PC-9 (cell line): ENCODE measurements at regions not wholly inside any gene's neighbourhood (a gene's known extent, or its start where the extent isn't known, plus 50 kb on each side); places are given as distances from the start of the nearest gene placed in this dataset.

Experiments
- BruUV-seq: library from RNA; stranded (reverse); fragments of 400-500 nt; replicated peaks from 2 replicates; lab custom pipeline; 2021; lab: Mats Ljungman, UMichigan
- CTCF ChIA-PET: fragments of 300-600 bp; sonication (Branson Sonifier 250); formaldehyde crosslinking; loops from one replicate; lab custom pipeline; 2022; ENCODE audit warnings: antibody characterized with exemption; lab: Charles Lee
- POLR2A ChIA-PET: fragments of 300-600 bp; sonication (Branson Sonifier 250); formaldehyde crosslinking; loops from one replicate; lab custom pipeline; 2022; ENCODE audit warnings: antibody characterized with exemption; ENCODE audit not compliant: unreplicated experiment; lab: Charles Lee
- DNase-seq, 2 experiments: peaks; one replicate each; pipeline versions ENCODE4 v3.0.0 to v3.0.0-alpha.2; 2015 to 2022; ENCODE audit warnings: mixed read lengths in 1 of 2
- H2AFZ ChIP-seq: fragments of 200-600 bp; sonication (generic); 2 replicates; pipeline ENCODE4 v1.8.1; 2017; ENCODE audit warnings: antibody characterized with exemption
- H3F3A ChIP-seq: fragments of 200-600 bp; sonication (generic); 2 replicates; pipeline ENCODE4 v1.8.1; 2017; ENCODE audit warnings: antibody characterized with exemption, mild to moderate bottlenecking, low read depth; ENCODE audit not compliant: insufficient read depth
- H3K27ac ChIP-seq: fragments of 200-600 bp; sonication (generic); 2 replicates; pipeline ENCODE4 v1.6.1; 2016; ENCODE audit warnings: mixed run types
- H3K27me3 ChIP-seq: fragments of 200-600 bp; sonication (generic); 2 replicates; pipeline ENCODE4 v1.6.1; 2016; ENCODE audit warnings: low read depth, mixed run types; ENCODE audit not compliant: insufficient read depth
- H3K36me3 ChIP-seq: fragments of 200-600 bp; sonication (generic); 2 replicates; pipeline ENCODE4 v1.6.1; 2016; ENCODE audit warnings: low read depth, mixed run types
- H3K4me1 ChIP-seq: fragments of 200-600 bp; sonication (generic); replicated peaks from 2 replicates; pipeline ENCODE4 v1.6.1; 2016; ENCODE audit warnings: mixed run types; ENCODE audit not compliant: insufficient read depth
- H3K4me2 ChIP-seq: fragments of 200-600 bp; sonication (generic); 2 replicates; pipeline ENCODE4 v1.6.1; 2017; ENCODE audit warnings: mixed run types
- H3K4me3 ChIP-seq: fragments of 200-600 bp; sonication (generic); 2 replicates; pipeline ENCODE4 v1.6.1; 2016; ENCODE audit warnings: mixed run types
- H3K79me2 ChIP-seq: fragments of 200-600 bp; sonication (generic); 2 replicates; pipeline ENCODE4 v1.6.1; 2017; ENCODE audit warnings: low read depth, mixed run types
- H3K9me2 ChIP-seq: fragments of 200-600 bp; sonication (generic); 2 replicates; pipeline ENCODE4 v1.8.1; 2017; ENCODE audit warnings: mild to moderate bottlenecking; ENCODE audit not compliant: insufficient read depth
- H3K9me3 ChIP-seq: fragments of 200-600 bp; sonication (generic); 2 replicates; pipeline ENCODE4 v1.8.1; 2016; ENCODE audit warnings: low read depth; ENCODE audit not compliant: insufficient read depth
- H4K20me1 ChIP-seq: fragments of 200-600 bp; sonication (generic); 2 replicates; pipeline ENCODE4 v1.8.1; 2017; ENCODE audit not compliant: insufficient read depth
- CTCF ChIP-seq: fragments of 200-600 bp; sonication (generic); conservative IDR thresholded peaks from 2 replicates; pipeline ENCODE4 v1.6.1; 2017; ENCODE audit warnings: mixed run types, antibody characterized with exemption, mild to moderate bottlenecking, moderate library complexity
- EZH2 ChIP-seq: fragments of 200-600 bp; sonication (generic); IDR thresholded peaks from 2 replicates; pipeline ENCODE4 v1.8.0; 2017; ENCODE audit warnings: antibody characterized with exemption, low read depth
- intact Hi-C: fragments of 100-400 bp; cut with micrococcal nuclease; formaldehyde crosslinking; loops from one replicate; pipeline ENCODE4 v1.10.0; 2022; ENCODE audit not compliant: unreplicated experiment

- Histone ChIP-seq H2AFZ (no peak overlapping the region), H3K79me2 (no peaks in the 10 kb centered on the region), H3K4me3 (no peak overlapping the region), H3K27ac (no peak overlapping the region), H3K9me2 (no peaks in the 10 kb centered on the region), H3K36me3 (no peaks in the 10 kb centered on the region), H3K4me1 (no peaks in the 10 kb centered on the region), H3K4me2 (no peak overlapping the region), H3K27me3 (peaks cover 26% of the 10 kb centered on the region), H4K20me1 (no peaks in the 10 kb centered on the region), H3K9me3 (no peaks in the 10 kb centered on the region), H3F3A (no peaks in the 10 kb centered on the region)
- DNase-seq: peak in 1 of 2 experiments; percentile 13
- intact Hi-C loops: no loop called here
- ChIA-PET POLR2A (no interaction called here), CTCF (no interaction called here)
- BruUV-seq: no TSS peak
- TF ChIP-seq EZH2 (no peak), CTCF (no peak)
Observed at GRCh38 chr11:115632061-115632460, 127.8 kb upstream of the CADM1 start.

- no peak overlapping the region for H2AFZ ChIP-seq
- H3K27me3 ChIP-seq: peaks cover 29% of the 10 kb centered on the region
- H3K9me2 ChIP-seq: no peaks in the 10 kb centered on the region
- intact Hi-C loops: no loop called here
- ChIA-PET POLR2A (no interaction called here), CTCF (no interaction called here)
- no peaks in the 10 kb centered on the region for H3F3A ChIP-seq
- no peak overlapping the region for H3K4me2 ChIP-seq
- no TSS peak for BruUV-seq
- no peaks in the 10 kb centered on the region for H3K36me3 ChIP-seq
- no peak overlapping the region for H3K27ac ChIP-seq
- H3K79me2 ChIP-seq: no peaks in the 10 kb centered on the region
- H4K20me1 ChIP-seq: no peaks in the 10 kb centered on the region
- H3K4me1 ChIP-seq: no peaks in the 10 kb centered on the region
- no peaks in the 10 kb centered on the region for H3K9me3 ChIP-seq
- no peak for TF ChIP-seq EZH2
- TF ChIP-seq CTCF: no peak
- no peak for DNase-seq
- no peak overlapping the region for H3K4me3 ChIP-seq
Observed at GRCh38 chr11:115631609-115632008, 127.4 kb upstream of the CADM1 start.

GRCh38 chr11:115630214-115630613, 126.0 kb upstream of the CADM1 start:
- Histone ChIP-seq H3K27me3 (peaks cover 43% of the 10 kb centered on the region), H2AFZ (no peak overlapping the region), H3K4me3 (no peak overlapping the region), H3K79me2 (no peaks in the 10 kb centered on the region), H3K36me3 (no peaks in the 10 kb centered on the region), H3K4me1 (no peaks in the 10 kb centered on the region), H3K9me3 (no peaks in the 10 kb centered on the region), H3K4me2 (no peak overlapping the region), H3F3A (no peaks in the 10 kb centered on the region), H3K27ac (no peak overlapping the region), H3K9me2 (no peaks in the 10 kb centered on the region), H4K20me1 (no peaks in the 10 kb centered on the region)
- ChIA-PET CTCF (no interaction called here), POLR2A (no interaction called here)
- peak in 1 of 2 experiments; percentile 17 for DNase-seq
- no TSS peak for BruUV-seq
- intact Hi-C loops: no loop called here
- TF ChIP-seq CTCF: no peak
- TF ChIP-seq EZH2: no peak
